NCI-H82 treated with DMSO at 0.1 percent for 48 hours (cell line): ENCODE measurements at regions not wholly inside any gene's neighbourhood (a gene's known extent, or its start where the extent isn't known, plus 50 kb on each side); places are given as distances from the start of the nearest gene placed in this dataset.
A peak's percentile ranks its signal among the peaks of the same experiment; 100 is the strongest.

Experiments used
- DNase-seq: peaks from one replicate; lab custom pipeline; 2025; ENCODE audit not compliant: unreplicated experiment; lab: John Stamatoyannopoulos, UW

- DNase-seq = no peak
These were observed 100.5 kb downstream of the PALM2AKAP2 start for GRCh38 chr9:109880276-109881169.

DNA sequence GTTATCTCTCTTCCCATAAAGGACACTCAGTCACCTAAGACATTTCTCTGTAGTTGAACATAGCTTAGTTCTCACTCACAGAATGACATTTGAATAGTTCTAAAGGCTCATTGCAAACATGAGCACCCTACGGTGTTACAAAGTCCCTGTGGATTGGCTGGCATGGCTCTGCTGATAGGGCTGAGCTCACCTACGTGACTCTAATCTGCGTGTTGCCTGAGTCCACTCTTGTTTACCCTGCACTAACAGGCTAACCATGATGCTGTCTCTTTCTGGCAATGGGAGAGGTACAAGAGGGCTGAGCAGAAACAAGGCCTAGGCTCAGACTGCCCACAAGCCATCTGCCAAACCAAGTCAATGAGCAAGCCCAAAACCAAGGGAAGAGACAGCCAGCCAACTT is 103.6 kb downstream of the PALM2AKAP2 start:
- no peak for DNase-seq

GRCh38 chr9:109886041-109886440 is 106.0 kb downstream of the PALM2AKAP2 start:
- DNase-seq = no peak

- DNase-seq = no peak
These were observed 106.6 kb downstream of the PALM2AKAP2 start for GRCh38 chr9:109886617-109887016.

DNA sequence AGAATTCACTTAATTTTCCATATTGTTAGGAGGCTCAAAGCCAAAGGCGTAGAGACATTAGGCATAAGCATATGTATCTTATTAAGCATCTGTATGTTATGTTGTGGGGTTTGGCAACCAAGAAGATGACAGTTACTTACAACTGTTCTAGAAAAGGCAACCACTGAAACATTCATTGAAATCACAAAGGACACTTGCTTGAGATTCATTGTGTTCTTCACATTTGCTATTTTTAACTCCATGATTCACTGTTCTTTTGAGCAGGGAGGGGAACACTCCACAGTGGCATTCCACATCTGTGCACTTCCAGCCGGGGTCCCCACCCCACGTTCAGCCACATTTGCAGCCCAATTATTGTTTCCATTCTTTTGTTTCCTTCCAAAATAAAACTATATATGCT is 107.1 kb downstream of the PALM2AKAP2 start:
- no peak for DNase-seq

DNA sequence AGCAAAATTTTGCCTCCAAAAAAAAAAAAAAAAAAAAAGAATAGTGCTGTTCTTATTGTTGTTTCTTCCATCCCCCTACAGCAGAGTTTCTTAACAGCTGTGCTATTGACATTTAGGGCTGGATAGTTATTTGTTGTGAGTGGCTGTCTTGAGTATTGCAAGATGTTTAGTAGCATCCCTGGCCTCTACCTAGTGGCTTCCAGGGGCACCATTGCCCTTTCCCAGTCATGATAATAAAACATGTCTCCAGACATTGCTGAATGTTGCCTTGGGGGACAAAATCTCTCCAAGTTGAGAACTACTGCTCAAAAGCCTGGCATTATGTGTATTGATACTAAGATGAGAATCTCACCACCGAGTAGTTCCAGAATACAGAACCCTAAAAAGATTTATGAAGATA is 108.7 kb downstream of the PALM2AKAP2 start:
- DNase-seq = no peak

DNA sequence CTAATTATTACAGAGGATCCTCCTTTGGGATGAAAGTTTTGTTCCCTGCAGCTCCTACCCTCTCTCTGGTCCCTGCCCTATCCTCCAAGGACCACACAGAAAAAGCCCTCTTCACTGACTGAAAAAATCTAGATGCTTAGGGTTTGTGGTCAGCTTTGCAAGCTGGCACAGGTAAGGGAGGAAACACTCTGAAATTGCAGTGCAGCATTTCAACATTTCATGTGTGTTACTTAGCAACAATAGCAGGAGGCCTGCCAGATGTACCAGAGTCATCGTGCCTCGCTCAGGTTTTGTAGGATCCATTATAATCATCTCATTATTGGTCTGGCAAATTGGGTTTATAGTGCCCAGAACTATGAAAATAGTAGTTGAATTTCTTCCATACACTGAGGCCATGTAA is 109.5 kb downstream of the PALM2AKAP2 start:
- DNase-seq = no peak

GRCh38 chr9:109893241-109893640 is 113.2 kb downstream of the PALM2AKAP2 start:
- no peak for DNase-seq

DNA sequence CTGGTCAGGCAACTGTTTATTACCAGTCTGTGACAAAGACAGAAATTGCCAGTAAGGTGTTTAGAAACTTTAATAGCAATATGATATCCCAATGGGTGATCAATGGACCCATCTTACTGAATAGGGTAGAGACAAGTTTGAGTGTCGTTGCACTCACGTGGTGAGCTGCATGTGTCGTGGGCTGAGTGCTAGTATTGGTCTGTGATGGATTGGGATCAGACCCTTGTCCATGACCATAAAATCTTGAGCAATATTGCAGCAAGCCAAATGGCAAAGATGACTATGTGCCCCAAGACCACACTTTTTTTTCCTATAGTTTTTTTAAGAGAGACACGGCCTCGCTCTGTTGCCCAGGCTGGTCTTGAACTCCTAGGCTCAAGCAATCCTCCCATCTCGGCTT is 114.5 kb downstream of the PALM2AKAP2 start:
- DNase-seq = no peak

- DNase-seq = no peak
These were observed 115.1 kb downstream of the PALM2AKAP2 start for GRCh38 chr9:109894921-109895758.

DNA sequence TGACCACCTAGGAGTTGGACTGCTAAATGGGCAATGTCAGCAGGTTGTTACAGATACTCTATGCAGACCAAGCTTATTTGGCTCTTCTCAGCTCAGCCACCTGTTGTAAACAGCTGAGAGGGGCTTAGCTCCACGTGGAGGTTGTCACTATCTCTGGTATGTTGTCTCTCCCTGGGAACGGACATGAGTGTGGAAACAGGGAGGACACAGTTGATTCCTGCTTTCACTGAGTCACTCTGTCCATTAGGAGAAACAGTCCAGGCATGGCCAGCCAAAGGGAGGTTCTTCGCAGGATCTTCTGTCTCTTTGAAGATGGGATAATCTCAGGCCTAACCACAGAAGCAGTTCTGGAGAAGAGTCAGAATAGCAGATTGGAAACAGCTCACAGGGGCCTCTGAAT is 121.2 kb downstream of the PALM2AKAP2 start:
- no peak for DNase-seq

DNA sequence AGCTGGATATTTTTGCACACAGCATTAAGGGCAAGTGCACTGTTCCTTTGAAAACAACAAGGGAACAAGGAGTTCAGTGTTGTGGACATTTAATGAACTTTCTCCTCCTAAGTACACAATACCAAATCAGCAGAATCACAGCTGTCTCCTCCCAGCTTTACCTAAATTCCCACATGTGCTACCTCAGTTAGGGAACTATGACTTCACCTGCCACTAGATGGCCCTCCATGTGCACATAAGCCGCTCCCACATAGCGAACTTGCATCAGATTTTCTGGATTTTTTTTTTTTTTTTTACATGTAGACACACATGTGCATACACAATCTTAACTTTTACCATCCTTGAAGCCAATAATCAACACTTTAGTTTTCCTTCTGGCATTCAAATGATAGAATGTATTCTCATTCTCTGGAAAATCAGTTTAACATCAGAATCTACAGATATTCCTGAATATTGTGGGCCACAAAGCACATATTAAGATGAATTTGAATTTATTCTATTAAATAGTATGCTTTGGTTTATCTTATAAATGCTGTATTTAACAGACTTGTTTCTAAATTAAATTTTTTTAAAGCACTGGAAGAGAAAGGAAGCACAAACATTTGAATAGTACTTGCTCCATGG is 123.6 kb downstream of the PALM2AKAP2 start:
- DNase-seq = peak; percentile 22

- no peak for DNase-seq
These were observed 124.7 kb downstream of the PALM2AKAP2 start for GRCh38 chr9:109904666-109905065.

DNA sequence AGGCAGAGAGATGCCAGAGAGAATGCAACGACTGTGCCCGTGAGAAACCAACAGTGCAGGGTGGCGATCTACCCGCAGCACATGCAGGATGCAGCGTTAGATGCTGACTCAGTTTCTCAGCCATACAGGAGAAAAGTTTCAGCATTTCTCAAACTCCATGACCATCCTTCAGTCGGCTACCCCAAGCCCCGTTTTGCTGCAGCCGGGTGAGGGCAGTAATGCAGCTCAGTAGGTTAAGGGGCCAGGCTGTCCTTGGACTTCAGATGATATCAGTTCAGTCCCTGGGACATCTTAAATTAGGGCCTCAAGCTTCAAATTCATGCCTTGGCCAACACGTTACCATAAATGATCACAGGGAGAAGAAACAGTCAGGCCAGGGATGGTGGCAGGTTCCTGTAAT is 125.5 kb downstream of the PALM2AKAP2 start:
- DNase-seq = no peak

DNA sequence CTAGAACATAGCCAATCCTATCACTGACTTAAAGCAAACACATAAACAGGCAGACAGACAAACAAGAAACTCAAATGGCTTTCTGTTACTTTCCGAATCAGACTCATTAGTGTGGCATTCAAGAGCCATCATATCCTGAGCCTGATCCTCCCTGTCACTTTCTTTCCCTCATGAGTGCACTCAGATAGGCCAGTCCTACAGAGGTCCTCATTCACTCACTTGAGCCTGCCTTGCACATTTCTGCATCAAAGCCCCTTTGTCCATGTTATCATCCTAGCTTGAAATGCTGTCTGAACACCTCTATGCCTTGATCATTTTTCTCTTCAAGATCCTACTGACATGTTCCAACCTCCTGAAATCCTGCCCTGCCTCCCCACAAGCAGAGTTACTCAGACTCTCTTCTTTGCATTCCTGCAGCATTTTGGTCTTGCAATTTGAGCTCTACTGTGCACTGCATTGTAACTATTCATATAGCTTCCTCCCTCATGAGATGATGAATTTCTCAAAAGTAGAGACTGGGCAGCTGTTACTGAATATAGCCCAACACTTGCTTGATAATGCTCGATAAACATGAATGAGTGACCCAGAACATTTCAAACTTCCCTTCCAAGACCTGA is 126.9 kb downstream of the PALM2AKAP2 start:
- DNase-seq = no peak

- no peak for DNase-seq
These were observed 127.4 kb downstream of the PALM2AKAP2 start for GRCh38 chr9:109907400-109907799.

GRCh38 chr9:109907810-109908458 is 127.9 kb downstream of the PALM2AKAP2 start:
- DNase-seq = no peak

- DNase-seq = no peak
These were observed 128.7 kb downstream of the PALM2AKAP2 start for GRCh38 chr9:109908459-109909390.

DNA sequence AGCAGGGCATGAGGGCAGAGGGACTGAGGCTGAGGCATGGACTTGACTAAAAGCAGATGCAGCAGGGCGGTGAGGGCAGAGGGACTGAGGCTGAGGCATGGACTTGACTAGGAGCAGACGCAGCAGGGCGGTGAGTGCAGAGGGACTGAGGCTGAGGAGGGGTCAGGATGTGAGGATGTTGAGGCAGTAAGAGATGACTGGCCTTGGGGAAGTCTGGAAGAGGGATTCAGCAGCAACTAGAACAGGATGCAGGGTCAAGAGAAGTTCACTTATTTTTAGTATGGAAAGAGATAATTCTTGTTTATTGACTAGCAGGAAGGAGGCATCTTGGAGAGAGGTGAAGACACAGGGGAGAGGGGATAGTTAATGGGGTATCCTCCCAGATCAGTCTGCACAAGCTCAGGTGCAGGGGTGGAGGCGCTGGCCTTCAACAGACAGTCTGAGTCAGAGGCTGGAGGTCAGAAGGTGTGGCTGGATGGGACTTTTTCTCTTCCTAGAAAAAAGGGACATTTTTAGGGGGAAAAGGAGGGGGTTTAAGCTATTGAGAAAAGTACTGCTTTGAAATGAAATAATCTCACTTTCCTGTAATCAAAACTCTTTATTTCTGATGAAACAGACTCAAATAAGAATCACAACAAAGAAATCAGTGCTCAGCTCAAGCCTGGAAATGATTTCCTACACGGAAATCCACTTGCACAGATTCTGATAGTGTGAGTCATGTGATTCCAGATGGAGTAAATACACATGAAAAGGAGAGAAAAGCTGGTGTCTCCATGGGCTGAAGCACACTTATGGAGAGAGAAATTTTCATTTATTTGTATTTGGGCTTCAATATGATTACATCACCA is 130.9 kb downstream of the PALM2AKAP2 start:
- DNase-seq = no peak
